HCT116 (cell line): ENCODE measurements at regions not wholly inside any gene's neighbourhood (a gene's known extent, or its start where the extent isn't known, plus 50 kb on each side); places are given as distances from the start of the nearest gene placed in this dataset.

ENCODE experiments used
- ATAC-seq: fragments of 200-7000 bp; cut with Tn5 transposase; 2 replicates; pipeline ENCODE4 v1.9.1; 2020; ENCODE audit warnings: mild to moderate bottlenecking, moderate library complexity
- BruUV-seq: library from RNA; stranded (reverse); fragments of 400-500 nt; replicated peaks from 2 replicates; lab custom pipeline; 2021; lab: Mats Ljungman, UMichigan
- CTCF ChIA-PET: fragments of 300-600 bp; sonication (Branson Sonifier 250); formaldehyde crosslinking; loops from one replicate; lab custom pipeline; 2021; ENCODE audit warnings: antibody characterized with exemption; lab: Charles Lee
- POLR2A ChIA-PET: fragments of 300-600, 350-600 bp; sonication (Branson Sonifier 250); formaldehyde crosslinking; loops from one replicate; lab custom pipeline; 2021; ENCODE audit warnings: antibody characterized with exemption; lab: Charles Lee
- RAD21 ChIA-PET, 2 experiments: fragments of 300-600 bp; sonication (Branson Sonifier 250); formaldehyde crosslinking; loops; one replicate each; lab custom pipeline; 2023; ENCODE audit warnings: low total read pairs in 2 of 2; ENCODE audit not compliant: uncharacterized antibody in 2 of 2, unreplicated experiment in 2 of 2, low non-redundant PET in 1 of 2; lab: Charles Lee
- DNase-seq: peaks from one replicate; pipeline ENCODE4 v3.0.0-alpha.2; 2010; ENCODE audit warnings: low read depth, low spot score
- H2AFZ ChIP-seq: fragments of 200-600 bp; shearing (Covaris generic), sonication (generic); 2 replicates; pipeline ENCODE4 v1.6.1; 2017; ENCODE audit warnings: low read depth, mixed run types, mixed read lengths, antibody characterized with exemption, low read length; ENCODE audit not compliant: poor library complexity, severe bottlenecking
- H3K27ac ChIP-seq: 2 replicates; pipeline ENCODE4 v1.5.1; 2012; ENCODE audit warnings: low read depth, low read length
- H3K27me3 ChIP-seq: fragments of 200-600 bp; sonication (generic); 2 replicates; pipeline ENCODE4 v1.6.1; 2016; ENCODE audit warnings: mixed run types, low read length, mixed read lengths; ENCODE audit not compliant: insufficient read depth
- H3K36me3 ChIP-seq, 2 experiments: fragments of 200-500 bp in 1 of 2; fragments of 200-600 bp in 1 of 2; sonication (Bioruptor generic) in 1 of 2; sonication (generic) in 1 of 2; 2 replicates each; pipeline versions ENCODE4 v1.5.1 to v1.6.1; 2014 to 2016; ENCODE audit warnings: low read length in 2 of 2, inconsistent platforms in 1 of 2, mixed read lengths in 1 of 2, mixed run types in 1 of 2; ENCODE audit not compliant: insufficient read depth in 2 of 2, control insufficient read depth in 1 of 2
- H3K4me1 ChIP-seq, 2 experiments: fragments of 200-600 bp in 1 of 2; sonication (generic) in 1 of 2; 2 replicates each; pipeline versions ENCODE4 v1.5.1 to v1.6.1; 2012 to 2017; ENCODE audit warnings: low read length in 2 of 2, inconsistent platforms in 1 of 2, mild to moderate bottlenecking in 1 of 2, mixed read lengths in 1 of 2, mixed run types in 1 of 2, moderate library complexity in 1 of 2; ENCODE audit not compliant: insufficient read depth in 2 of 2, control insufficient read depth in 1 of 2
- H3K4me2 ChIP-seq: fragments of 200-600 bp; sonication (generic); 2 replicates; pipeline ENCODE4 v1.6.1; 2017; ENCODE audit warnings: mixed run types, low read length, mixed read lengths
- H3K4me3 ChIP-seq, 2 experiments: fragments of 200-600 bp in 1 of 2; sonication (generic) in 1 of 2; replicated peaks in 1 of 2; 2 replicates each; pipeline ENCODE4 v1.5.1; 2011 to 2016; ENCODE audit warnings: low read length in 2 of 2, control low read depth in 1 of 2, low read depth in 1 of 2, mild to moderate bottlenecking in 1 of 2, mixed read lengths in 1 of 2, mixed run types in 1 of 2
- H3K79me2 ChIP-seq: fragments of 200-600 bp; sonication (generic); 2 replicates; pipeline ENCODE4 v1.6.1; 2017; ENCODE audit warnings: mild to moderate bottlenecking, mixed run types, low read length, moderate library complexity, mixed read lengths; ENCODE audit not compliant: insufficient read depth
- H3K9ac ChIP-seq: fragments of 200-600 bp; sonication (generic); 2 replicates; pipeline ENCODE4 v1.6.1; 2016; ENCODE audit warnings: low read length, mixed read lengths
- H3K9me2 ChIP-seq: fragments of 200-600 bp; sonication (generic), shearing (Covaris generic); 2 replicates; pipeline ENCODE4 v1.6.1; 2017; ENCODE audit warnings: mixed run types, mild to moderate bottlenecking, moderate library complexity; ENCODE audit not compliant: insufficient read depth
- H3K9me3 ChIP-seq, 2 experiments: fragments of 200-500 bp in 1 of 2; fragments of 200-600 bp in 1 of 2; sonication (Bioruptor generic) in 1 of 2; sonication (generic) in 1 of 2; 2 replicates each; pipeline ENCODE4 v1.6.1; 2014 to 2017; ENCODE audit warnings: low read length in 2 of 2, mixed read lengths in 2 of 2, inconsistent platforms in 1 of 2, low read depth in 1 of 2, mild to moderate bottlenecking in 1 of 2, mixed run types in 1 of 2, moderate library complexity in 1 of 2; ENCODE audit not compliant: control insufficient read depth in 1 of 2, insufficient read depth in 1 of 2
- H4K20me1 ChIP-seq: fragments of 200-600 bp; sonication (generic), shearing (Covaris generic); 2 replicates; pipeline ENCODE4 v1.6.1; 2017; ENCODE audit warnings: mixed run types, mild to moderate bottlenecking, moderate library complexity; ENCODE audit not compliant: insufficient read depth
- ELF1 ChIP-seq: IDR thresholded peaks from 2 replicates; pipeline ENCODE4 v1.6.1; 2012; ENCODE audit warnings: low read depth, borderline replicate concordance
- EZH2 ChIP-seq: fragments of 200-600 bp; sonication (generic); IDR thresholded peaks from 2 replicates; pipeline ENCODE4 v1.6.1; 2017; ENCODE audit warnings: antibody characterized with exemption, mixed run types
- EZH2phosphoT487 ChIP-seq: fragments of 200-600 bp; IDR thresholded peaks from 2 replicates; pipeline ENCODE4 v1.6.1; 2018; ENCODE audit warnings: antibody characterized with exemption, borderline replicate concordance
- FOSL1 ChIP-seq: IDR thresholded peaks from 2 replicates; pipeline ENCODE4 v1.6.1; 2012; ENCODE audit warnings: low read depth
- JUND ChIP-seq: IDR thresholded peaks from 2 replicates; pipeline ENCODE4 v1.6.1; 2012
- POLR2A ChIP-seq: IDR thresholded peaks from 2 replicates; pipeline ENCODE4 v1.7.0; 2011; ENCODE audit warnings: borderline replicate concordance; ENCODE audit not compliant: insufficient read depth, insufficient read length; ENCODE audit errors: extremely low read depth
- POLR2AphosphoS5 ChIP-seq: IDR thresholded peaks from 2 replicates; pipeline ENCODE4 v1.6.1; 2011; ENCODE audit warnings: mild to moderate bottlenecking, low read depth, low read length, moderate library complexity
- RAD21 ChIP-seq: IDR thresholded peaks from 2 replicates; pipeline ENCODE4 v1.6.1; 2012; ENCODE audit warnings: low read depth, mild to moderate bottlenecking
- SP1 ChIP-seq: IDR thresholded peaks from 2 replicates; pipeline ENCODE4 v1.6.1; 2012; ENCODE audit warnings: low read depth
- SRF ChIP-seq: IDR thresholded peaks from 2 replicates; pipeline ENCODE4 v1.6.1; 2012; ENCODE audit warnings: low read depth
- TCF7L2 ChIP-seq: IDR thresholded peaks from 2 replicates; pipeline ENCODE4 v1.7.0; 2011; ENCODE audit warnings: borderline replicate concordance, inconsistent platforms; ENCODE audit not compliant: insufficient read depth, insufficient read length; ENCODE audit errors: extremely low read depth
- ZFX ChIP-seq: fragments of 450-650 bp; IDR thresholded peaks from 2 replicates; pipeline ENCODE4 v1.6.1; 2017
- intact Hi-C: fragments of 100-400 bp; cut with micrococcal nuclease; formaldehyde crosslinking; loops from 2 replicates; pipeline ENCODE4 v1.10.0; 2022
- TF ChIP-seq, protein P1 (sequence below): IDR thresholded peaks from 2 replicates; pipeline ENCODE4 v1.6.1; 2012
- TF ChIP-seq, protein P2 (sequence below), 3 experiments: fragments of 200-600 bp in 1 of 3; sonication (generic) in 1 of 3; IDR thresholded peaks in 2 of 3; conservative IDR thresholded peaks in 1 of 3; 2 replicates each; pipeline ENCODE4 v1.5.1; 2012 to 2017; ENCODE audit warnings: low read depth in 2 of 3, low read length in 2 of 3, antibody characterized with exemption in 1 of 3, borderline replicate concordance in 1 of 3, control low read depth in 1 of 3, mild to moderate bottlenecking in 1 of 3, mixed read lengths in 1 of 3, mixed run types in 1 of 3, moderate library complexity in 1 of 3; ENCODE audit not compliant: insufficient read depth in 1 of 3
- TF ChIP-seq, protein P3 (sequence below): IDR thresholded peaks from 2 replicates; pipeline ENCODE4 v1.6.1; 2012; ENCODE audit warnings: low read depth

GRCh38 chr3:81869382-81869781, 107.9 kb upstream of the GBE1 start:
- DNase-seq, result no peak
- intact Hi-C loops, result no loop called here
- no peak overlapping the region for H2AFZ ChIP-seq
- no peaks in the 10 kb centered on the region for H3K36me3 ChIP-seq
- no peaks in the 10 kb centered on the region for H3K9me2 ChIP-seq
- POLR2A ChIA-PET, result no interaction called here
- H3K4me2 ChIP-seq, result no peak overlapping the region
- BruUV-seq, result no TSS peak
- H3K9ac ChIP-seq, result no peak overlapping the region
- no peak for TF ChIP-seq SP1
- TF ChIP-seq ZFX, result no peak
- TF ChIP-seq EZH2, result no peak
- no peak for TF ChIP-seq TCF7L2
- TF ChIP-seq POLR2AphosphoS5, result no peak
- no peak for TF ChIP-seq EZH2phosphoT487
- no peak for ATAC-seq
- no peaks in the 10 kb centered on the region for H4K20me1 ChIP-seq
- H3K79me2 ChIP-seq, result no peaks in the 10 kb centered on the region
- H3K27me3 ChIP-seq, result no peaks in the 10 kb centered on the region
- H3K9me3 ChIP-seq, result no peaks in the 10 kb centered on the region
- no peaks in the 10 kb centered on the region for H3K4me1 ChIP-seq
- CTCF ChIA-PET, result no interaction called here
- no peak overlapping the region for H3K4me3 ChIP-seq
- no peak overlapping the region for H3K27ac ChIP-seq
- RAD21 ChIA-PET, result no interaction called here

- no peak overlapping the region for H3K4me2 ChIP-seq
- H3K36me3 ChIP-seq, result no peaks in the 10 kb centered on the region
- no peaks in the 10 kb centered on the region for H3K9me3 ChIP-seq
- H3K4me1 ChIP-seq, result no peaks in the 10 kb centered on the region
- ATAC-seq (no peak), DNase-seq (no peak)
- POLR2A ChIA-PET, result no interaction called here
- H3K27ac ChIP-seq, result no peak overlapping the region
- H3K9me2 ChIP-seq, result no peaks in the 10 kb centered on the region
- no peak overlapping the region for H2AFZ ChIP-seq
- intact Hi-C loops, result no loop called here
- no peaks in the 10 kb centered on the region for H3K79me2 ChIP-seq
- H3K27me3 ChIP-seq, result no peaks in the 10 kb centered on the region
- H4K20me1 ChIP-seq, result no peaks in the 10 kb centered on the region
- H3K4me3 ChIP-seq, result no peak overlapping the region
- H3K9ac ChIP-seq, result no peak overlapping the region
- RAD21 ChIA-PET, result no interaction called here
- CTCF ChIA-PET, result no interaction called here
- no TSS peak for BruUV-seq
- TF ChIP-seq POLR2A (no peak), JUND (no peak), TCF7L2 (no peak), ELF1 (no peak), SRF (no peak), FOSL1 (no peak), RAD21 (no peak), EZH2 (no peak), SP1 (no peak), ZFX (no peak)
- TF ChIP-seq, protein P1, sequence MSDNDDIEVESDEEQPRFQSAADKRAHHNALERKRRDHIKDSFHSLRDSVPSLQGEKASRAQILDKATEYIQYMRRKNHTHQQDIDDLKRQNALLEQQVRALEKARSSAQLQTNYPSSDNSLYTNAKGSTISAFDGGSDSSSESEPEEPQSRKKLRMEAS, result no peak
- TF ChIP-seq, protein P2, sequence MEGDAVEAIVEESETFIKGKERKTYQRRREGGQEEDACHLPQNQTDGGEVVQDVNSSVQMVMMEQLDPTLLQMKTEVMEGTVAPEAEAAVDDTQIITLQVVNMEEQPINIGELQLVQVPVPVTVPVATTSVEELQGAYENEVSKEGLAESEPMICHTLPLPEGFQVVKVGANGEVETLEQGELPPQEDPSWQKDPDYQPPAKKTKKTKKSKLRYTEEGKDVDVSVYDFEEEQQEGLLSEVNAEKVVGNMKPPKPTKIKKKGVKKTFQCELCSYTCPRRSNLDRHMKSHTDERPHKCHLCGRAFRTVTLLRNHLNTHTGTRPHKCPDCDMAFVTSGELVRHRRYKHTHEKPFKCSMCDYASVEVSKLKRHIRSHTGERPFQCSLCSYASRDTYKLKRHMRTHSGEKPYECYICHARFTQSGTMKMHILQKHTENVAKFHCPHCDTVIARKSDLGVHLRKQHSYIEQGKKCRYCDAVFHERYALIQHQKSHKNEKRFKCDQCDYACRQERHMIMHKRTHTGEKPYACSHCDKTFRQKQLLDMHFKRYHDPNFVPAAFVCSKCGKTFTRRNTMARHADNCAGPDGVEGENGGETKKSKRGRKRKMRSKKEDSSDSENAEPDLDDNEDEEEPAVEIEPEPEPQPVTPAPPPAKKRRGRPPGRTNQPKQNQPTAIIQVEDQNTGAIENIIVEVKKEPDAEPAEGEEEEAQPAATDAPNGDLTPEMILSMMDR (IDR thresholded peaks at IDR 0.05 in 2 of 3, conservative IDR thresholded peaks at IDR 0.05 in 1 of 3; ENCODE audit: borderline replicate concordance in 1 of 3, insufficient read depth in 1 of 3, low read depth in 2 of 3, low read length in 2 of 3), result no peak
- TF ChIP-seq, protein P3, sequence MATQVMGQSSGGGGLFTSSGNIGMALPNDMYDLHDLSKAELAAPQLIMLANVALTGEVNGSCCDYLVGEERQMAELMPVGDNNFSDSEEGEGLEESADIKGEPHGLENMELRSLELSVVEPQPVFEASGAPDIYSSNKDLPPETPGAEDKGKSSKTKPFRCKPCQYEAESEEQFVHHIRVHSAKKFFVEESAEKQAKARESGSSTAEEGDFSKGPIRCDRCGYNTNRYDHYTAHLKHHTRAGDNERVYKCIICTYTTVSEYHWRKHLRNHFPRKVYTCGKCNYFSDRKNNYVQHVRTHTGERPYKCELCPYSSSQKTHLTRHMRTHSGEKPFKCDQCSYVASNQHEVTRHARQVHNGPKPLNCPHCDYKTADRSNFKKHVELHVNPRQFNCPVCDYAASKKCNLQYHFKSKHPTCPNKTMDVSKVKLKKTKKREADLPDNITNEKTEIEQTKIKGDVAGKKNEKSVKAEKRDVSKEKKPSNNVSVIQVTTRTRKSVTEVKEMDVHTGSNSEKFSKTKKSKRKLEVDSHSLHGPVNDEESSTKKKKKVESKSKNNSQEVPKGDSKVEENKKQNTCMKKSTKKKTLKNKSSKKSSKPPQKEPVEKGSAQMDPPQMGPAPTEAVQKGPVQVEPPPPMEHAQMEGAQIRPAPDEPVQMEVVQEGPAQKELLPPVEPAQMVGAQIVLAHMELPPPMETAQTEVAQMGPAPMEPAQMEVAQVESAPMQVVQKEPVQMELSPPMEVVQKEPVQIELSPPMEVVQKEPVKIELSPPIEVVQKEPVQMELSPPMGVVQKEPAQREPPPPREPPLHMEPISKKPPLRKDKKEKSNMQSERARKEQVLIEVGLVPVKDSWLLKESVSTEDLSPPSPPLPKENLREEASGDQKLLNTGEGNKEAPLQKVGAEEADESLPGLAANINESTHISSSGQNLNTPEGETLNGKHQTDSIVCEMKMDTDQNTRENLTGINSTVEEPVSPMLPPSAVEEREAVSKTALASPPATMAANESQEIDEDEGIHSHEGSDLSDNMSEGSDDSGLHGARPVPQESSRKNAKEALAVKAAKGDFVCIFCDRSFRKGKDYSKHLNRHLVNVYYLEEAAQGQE, result no peak
Measured at GRCh38 chr3:81868597-81868996, 107.2 kb upstream of the GBE1 start.
